Prostate gland (tissue), 2 donors: ENCODE measurements at regions not wholly inside any gene's neighbourhood (a gene's known extent, or its start where the extent isn't known, plus 50 kb on each side); places are given as distances from the start of the nearest gene placed in this dataset.

ENCODE experiments used
- DNase-seq: peaks from one replicate; pipeline ENCODE4 v3.0.0-alpha.2; 2019; ENCODE audit warnings: low spot score
- H3K27ac ChIP-seq, 2 donors: fragments of 200-600 bp; sonication (generic); 2 replicates each; pipeline ENCODE4 v1.5.1; 2017 to 2019
- H3K27me3 ChIP-seq: fragments of 200-600 bp; sonication (generic); replicated peaks from 2 replicates; pipeline ENCODE4 v1.5.1; 2019; ENCODE audit not compliant: insufficient read depth
- H3K36me3 ChIP-seq, 2 donors: fragments of 200-600 bp; sonication (generic); 1 replicate in 1 of 2; 2 replicates in 1 of 2; pipeline versions ENCODE4 v1.5.1 to v1.8.1; 2017 to 2019
- H3K4me1 ChIP-seq: fragments of 200-600 bp; sonication (generic); replicated peaks from 2 replicates; pipeline ENCODE4 v1.5.1; 2019
- H3K4me3 ChIP-seq, 2 donors: fragments of 200-600 bp; sonication (generic); 2 replicates each; pipeline ENCODE4 v1.5.1; 2017 to 2019
- H3K9me3 ChIP-seq: fragments of 200-600 bp; sonication (generic); 2 replicates; pipeline ENCODE4 v1.5.1; 2017
- POLR2A ChIP-seq: fragments of 450-650 bp; IDR thresholded peaks from one replicate; pipeline ENCODE4 v1.6.1; 2016; ENCODE audit warnings: antibody characterized with exemption, mild to moderate bottlenecking
- POLR2AphosphoS5 ChIP-seq: sonication (generic); formaldehyde crosslinking; IDR thresholded peaks from one replicate; pipeline ENCODE4 v1.6.1; 2017; ENCODE audit warnings: antibody characterized with exemption
- WGBS: methylation state at CpG from one replicate; pipeline ENCODE4 v1.1.5; 2018; 5-methylcytosine and 5-hydroxymethylcytosine counted together
- intact Hi-C: fragments of 100-400 bp; cut with DNase I; formaldehyde crosslinking; loops from one replicate; pipeline ENCODE4 v1.14.2; 2022
- TF ChIP-seq, protein P1 (sequence below), 4 experiments: fragments of 200-600 bp in 2 of 4; fragments of 450-650 bp in 2 of 4; sonication (generic) in 2 of 4; IDR thresholded peaks; 1 replicate in 3 of 4; 2 replicates in 1 of 4; pipeline ENCODE4 v1.5.1; 2016 to 2019; ENCODE audit warnings: antibody characterized with exemption in 4 of 4, mild to moderate bottlenecking in 2 of 4, moderate library complexity in 2 of 4

DNA sequence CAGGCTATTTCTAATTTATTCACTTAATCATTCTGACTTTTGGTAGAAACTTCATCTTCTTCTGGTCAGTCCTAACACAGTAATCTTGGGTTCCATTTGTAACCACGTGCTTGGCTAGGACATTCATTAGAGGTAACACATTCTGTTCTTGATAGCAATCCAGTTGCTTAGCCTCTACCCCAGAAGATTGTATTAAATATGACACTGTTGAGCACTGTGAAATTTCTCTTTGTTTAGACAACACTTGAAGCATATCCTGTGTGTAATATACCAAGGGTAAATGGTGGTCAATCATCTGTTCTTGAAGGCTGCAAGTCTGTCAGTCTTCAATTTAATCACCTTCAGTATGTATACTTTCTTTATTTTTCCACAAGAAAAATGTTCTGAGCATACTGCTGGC, 523.0 kb downstream of the ANKRD50 start:
- TF ChIP-seq POLR2A: no peak
- TF ChIP-seq POLR2AphosphoS5: no peak
- TF ChIP-seq, protein P1, sequence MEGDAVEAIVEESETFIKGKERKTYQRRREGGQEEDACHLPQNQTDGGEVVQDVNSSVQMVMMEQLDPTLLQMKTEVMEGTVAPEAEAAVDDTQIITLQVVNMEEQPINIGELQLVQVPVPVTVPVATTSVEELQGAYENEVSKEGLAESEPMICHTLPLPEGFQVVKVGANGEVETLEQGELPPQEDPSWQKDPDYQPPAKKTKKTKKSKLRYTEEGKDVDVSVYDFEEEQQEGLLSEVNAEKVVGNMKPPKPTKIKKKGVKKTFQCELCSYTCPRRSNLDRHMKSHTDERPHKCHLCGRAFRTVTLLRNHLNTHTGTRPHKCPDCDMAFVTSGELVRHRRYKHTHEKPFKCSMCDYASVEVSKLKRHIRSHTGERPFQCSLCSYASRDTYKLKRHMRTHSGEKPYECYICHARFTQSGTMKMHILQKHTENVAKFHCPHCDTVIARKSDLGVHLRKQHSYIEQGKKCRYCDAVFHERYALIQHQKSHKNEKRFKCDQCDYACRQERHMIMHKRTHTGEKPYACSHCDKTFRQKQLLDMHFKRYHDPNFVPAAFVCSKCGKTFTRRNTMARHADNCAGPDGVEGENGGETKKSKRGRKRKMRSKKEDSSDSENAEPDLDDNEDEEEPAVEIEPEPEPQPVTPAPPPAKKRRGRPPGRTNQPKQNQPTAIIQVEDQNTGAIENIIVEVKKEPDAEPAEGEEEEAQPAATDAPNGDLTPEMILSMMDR (IDR thresholded peaks at IDR 0.05): no peak
- intact Hi-C loops: no loop called here
- Histone ChIP-seq H3K36me3 (no peaks in the 10 kb centered on the region), H3K27me3 (no peaks in the 10 kb centered on the region), H3K9me3 (no peaks in the 10 kb centered on the region), H3K27ac (no peak overlapping the region), H3K4me1 (no peaks in the 10 kb centered on the region), H3K4me3 (no peak overlapping the region)
- WGBS: 46% methylated on average over 1 of the region's 1 CpG
- DNase-seq: no peak

DNA sequence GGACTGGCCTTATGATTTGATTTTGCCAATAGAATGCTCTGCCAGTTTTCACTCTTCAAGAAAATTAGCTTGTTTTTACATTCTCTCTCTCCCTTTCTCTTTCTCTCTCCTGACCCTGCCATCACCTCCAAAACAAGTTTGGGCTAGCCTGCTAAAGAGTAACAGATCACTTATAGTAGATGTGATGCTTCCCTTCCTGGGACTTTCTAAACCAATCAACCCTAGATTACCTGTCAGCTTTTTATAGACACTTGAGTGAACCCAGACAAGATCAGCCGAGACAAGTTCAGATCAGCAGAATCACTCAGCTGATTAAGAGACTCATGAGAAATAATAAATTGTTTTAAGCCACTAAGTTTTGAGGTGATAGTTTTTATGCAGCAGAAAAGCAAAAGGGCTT, 521.2 kb downstream of the ANKRD50 start:
- WGBS: 85% methylated on average over 1 of the region's 1 CpG
- no peak overlapping the region for H3K4me3 ChIP-seq
- no peaks in the 10 kb centered on the region for H3K27me3 ChIP-seq
- no peak for DNase-seq
- H3K27ac ChIP-seq: no peak overlapping the region
- TF ChIP-seq POLR2AphosphoS5: no peak
- TF ChIP-seq POLR2A: no peak
- TF ChIP-seq, protein P1 (IDR thresholded peaks at IDR 0.05): no peak
- H3K9me3 ChIP-seq: no peaks in the 10 kb centered on the region
- intact Hi-C loops: no loop called here
- H3K36me3 ChIP-seq: no peaks in the 10 kb centered on the region
- no peaks in the 10 kb centered on the region for H3K4me1 ChIP-seq

- no peak for DNase-seq
- intact Hi-C loops: no loop called here
These were observed 520.0 kb downstream of the ANKRD50 start for GRCh38 chr4:124192544-124192943.

GRCh38 chr4:124199185-124199584, 513.3 kb downstream of the ANKRD50 start:
- no peak for DNase-seq
- TF ChIP-seq POLR2A (no peak), POLR2AphosphoS5 (no peak)
- TF ChIP-seq, protein P1 (IDR thresholded peaks at IDR 0.05): no peak
- Histone ChIP-seq H3K27ac (no peak overlapping the region), H3K36me3 (no peaks in the 10 kb centered on the region), H3K9me3 (no peaks in the 10 kb centered on the region), H3K4me3 (no peak overlapping the region), H3K4me1 (no peaks in the 10 kb centered on the region), H3K27me3 (no peaks in the 10 kb centered on the region)
- WGBS: 67% methylated on average over 2 of the region's 2 CpGs
- intact Hi-C loops: no loop called here

More at GRCh38 chr4:124192544-124192943, 520.0 kb downstream of the ANKRD50 start:
- H3K36me3 ChIP-seq: no peaks in the 10 kb centered on the region
- no peaks in the 10 kb centered on the region for H3K9me3 ChIP-seq
- no peak for TF ChIP-seq POLR2A
- TF ChIP-seq POLR2AphosphoS5: no peak
- TF ChIP-seq, protein P1 (IDR thresholded peaks at IDR 0.05): no peak
- H3K4me3 ChIP-seq: no peak overlapping the region
- H3K27ac ChIP-seq: no peak overlapping the region
- no peaks in the 10 kb centered on the region for H3K4me1 ChIP-seq
- 92% methylated on average over 2 of the region's 2 CpGs for WGBS
- H3K27me3 ChIP-seq: no peaks in the 10 kb centered on the region

- Histone ChIP-seq H3K9me3 (no peaks in the 10 kb centered on the region), H3K36me3 (no peaks in the 10 kb centered on the region), H3K4me1 (no peaks in the 10 kb centered on the region), H3K27ac (no peak overlapping the region), H3K27me3 (no peaks in the 10 kb centered on the region), H3K4me3 (no peak overlapping the region)
- intact Hi-C loops: no loop called here
- WGBS: 50% methylated on average over 4 of the region's 4 CpGs
- DNase-seq: no peak
- no peak for TF ChIP-seq POLR2AphosphoS5
- no peak for TF ChIP-seq POLR2A
- TF ChIP-seq, protein P1 (IDR thresholded peaks at IDR 0.05): no peak
These were observed 512.8 kb downstream of the ANKRD50 start for GRCh38 chr4:124199755-124200154.
